Mononuclear cell (primary cell): ENCODE measurements at regions not wholly inside any gene's neighbourhood (a gene's known extent, or its start where the extent isn't known, plus 50 kb on each side); places are given as distances from the start of the nearest gene placed in this dataset.

Experiments used
- H3K27me3 ChIP-seq: 2 replicates; pipeline ENCODE4 v1.6.0; 2011; ENCODE audit warnings: low read length, control low read depth; ENCODE audit not compliant: insufficient read depth
- H3K4me1 ChIP-seq: 2 replicates; pipeline ENCODE4 v1.5.1; 2011; ENCODE audit warnings: mild to moderate bottlenecking, low read length, control low read depth; ENCODE audit not compliant: insufficient read depth
- H3K4me3 ChIP-seq: 2 replicates; pipeline ENCODE4 v1.5.1; 2011; ENCODE audit warnings: mild to moderate bottlenecking, low read length, moderate library complexity
- H3K9me3 ChIP-seq: 2 replicates; pipeline ENCODE4 v1.5.1; 2011; ENCODE audit warnings: low read depth, mild to moderate bottlenecking, control low read depth, low read length

DNA sequence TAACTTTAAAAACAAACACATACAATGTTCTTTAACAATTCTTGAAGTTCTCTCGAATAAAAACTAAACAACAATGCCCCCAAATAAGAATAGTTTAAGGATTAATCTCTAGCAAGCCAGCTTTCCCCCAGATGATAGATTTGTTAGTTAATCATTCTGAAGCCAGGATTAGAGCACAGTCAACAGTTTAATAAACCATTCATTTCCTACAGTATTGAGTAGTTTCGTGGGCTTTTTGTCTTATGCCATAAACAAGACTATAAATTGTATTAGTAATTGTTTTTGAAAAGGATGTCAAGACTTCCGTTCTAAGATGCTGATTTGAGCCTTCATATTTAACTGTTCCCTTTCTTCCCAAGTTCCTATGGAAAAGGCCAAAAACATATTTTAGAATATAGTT, 136.6 kb downstream of the PIK3R1 start:
- Histone ChIP-seq H3K27me3 (no peaks in the 10 kb centered on the region), H3K9me3 (no peaks in the 10 kb centered on the region), H3K4me3 (no peak overlapping the region), H3K4me1 (peaks cover 11% of the 10 kb centered on the region)

DNA sequence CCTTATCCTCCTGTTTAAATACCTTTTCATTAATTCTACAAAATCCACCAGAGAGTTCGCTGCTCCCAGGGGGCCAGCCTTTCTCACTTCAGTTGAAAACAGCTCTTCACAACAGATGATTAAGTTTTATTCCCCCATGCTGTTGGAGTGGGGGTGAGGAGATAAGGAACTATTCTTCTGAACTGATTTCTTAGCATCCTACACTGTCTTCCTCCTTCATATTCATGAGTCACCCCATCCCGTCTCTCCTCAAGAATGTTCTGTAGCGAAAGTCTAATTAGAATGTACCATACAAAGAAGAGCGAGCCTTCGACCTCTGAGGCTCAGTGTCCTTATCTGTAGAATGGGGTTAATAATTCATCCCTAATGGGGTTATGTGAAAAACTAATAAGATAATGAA, 138.0 kb downstream of the PIK3R1 start:
- no peaks in the 10 kb centered on the region for H3K9me3 ChIP-seq
- no peaks in the 10 kb centered on the region for H3K4me1 ChIP-seq
- no peaks in the 10 kb centered on the region for H3K27me3 ChIP-seq
- no peak overlapping the region for H3K4me3 ChIP-seq

DNA sequence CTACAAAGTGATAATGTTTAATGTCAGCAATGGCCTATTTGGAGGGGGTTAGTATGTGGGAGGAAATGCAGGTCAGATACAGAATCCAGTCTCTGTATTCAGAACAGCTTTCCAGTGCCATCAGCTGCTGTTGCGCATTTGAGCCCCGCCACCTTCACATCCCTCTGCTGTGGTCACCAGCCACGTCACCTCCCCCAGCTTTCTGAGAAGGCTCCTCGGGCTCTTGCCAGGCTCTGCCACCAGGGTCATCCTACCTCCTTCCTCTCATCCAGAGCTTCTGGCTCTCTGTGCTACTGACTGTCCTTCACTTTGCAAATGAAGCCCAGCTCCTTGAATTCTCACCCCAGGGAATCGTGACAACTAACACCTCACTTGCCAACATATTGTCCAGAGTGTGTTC, 138.8 kb downstream of the PIK3R1 start:
- H3K27me3 ChIP-seq, result no peaks in the 10 kb centered on the region
- no peaks in the 10 kb centered on the region for H3K9me3 ChIP-seq
- H3K4me3 ChIP-seq, result no peak overlapping the region
- no peaks in the 10 kb centered on the region for H3K4me1 ChIP-seq

DNA sequence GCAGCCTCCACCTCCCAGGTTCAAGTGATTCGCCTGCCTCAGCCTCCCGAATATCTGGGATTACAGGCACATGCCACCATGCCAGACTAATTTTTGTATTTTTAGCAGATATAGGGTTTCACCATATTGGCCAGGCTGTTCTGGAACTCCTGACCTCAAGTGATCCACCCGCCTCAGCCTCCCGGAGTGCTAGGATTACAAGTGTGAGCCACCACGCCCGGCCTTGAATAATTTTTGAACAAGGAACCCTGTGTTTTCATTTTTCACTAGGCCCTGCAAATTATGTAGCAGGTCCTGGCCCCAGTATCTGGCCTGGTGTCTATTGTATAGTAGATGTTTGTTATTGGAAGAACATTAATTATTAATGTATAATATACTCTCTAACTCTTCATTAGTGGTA, 140.7 kb downstream of the PIK3R1 start:
- H3K9me3 ChIP-seq, result no peaks in the 10 kb centered on the region
- no peak overlapping the region for H3K4me3 ChIP-seq
- H3K27me3 ChIP-seq, result no peaks in the 10 kb centered on the region
- H3K4me1 ChIP-seq, result no peaks in the 10 kb centered on the region

DNA sequence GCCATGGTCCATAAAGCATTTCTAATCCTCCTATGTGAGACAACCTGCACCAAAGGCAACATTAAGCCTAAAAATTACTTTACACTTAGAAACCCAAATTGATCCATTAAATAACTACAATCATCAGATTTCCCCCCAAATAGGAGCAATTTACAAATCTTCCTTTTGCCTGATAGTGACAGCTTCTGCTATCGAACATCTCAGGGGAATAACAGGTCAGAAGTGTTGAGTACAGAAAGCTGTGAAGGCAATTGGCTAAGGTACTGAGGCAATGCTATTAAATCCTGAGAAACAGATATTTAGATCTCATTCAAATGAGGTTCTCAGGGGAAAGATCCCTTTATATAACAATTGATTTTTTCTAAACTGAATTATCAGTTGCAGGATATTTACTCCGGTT, 141.1 kb downstream of the PIK3R1 start:
- H3K4me3 ChIP-seq, result no peak overlapping the region
- no peaks in the 10 kb centered on the region for H3K27me3 ChIP-seq
- no peaks in the 10 kb centered on the region for H3K9me3 ChIP-seq
- no peaks in the 10 kb centered on the region for H3K4me1 ChIP-seq

DNA sequence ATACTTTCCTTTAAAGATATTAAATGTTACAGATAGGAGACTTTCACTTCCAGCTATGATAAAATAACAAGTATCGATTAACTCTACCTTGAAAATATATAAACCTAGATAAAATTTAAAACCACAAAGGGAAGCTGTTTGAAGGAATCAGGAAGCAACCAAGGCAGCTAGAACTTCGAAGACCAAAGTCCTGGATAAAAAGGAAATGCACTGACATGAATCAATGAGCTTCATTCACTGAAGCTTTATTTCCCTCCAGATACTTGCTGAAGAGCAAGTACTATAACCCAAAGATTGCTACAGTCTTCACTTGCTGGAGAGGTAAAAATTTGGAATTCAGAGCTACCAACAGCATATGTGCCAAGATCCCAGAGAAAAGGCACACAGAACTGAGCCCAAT, 144.1 kb downstream of the PIK3R1 start:
- Histone ChIP-seq H3K9me3 (no peaks in the 10 kb centered on the region), H3K27me3 (no peaks in the 10 kb centered on the region), H3K4me3 (no peak overlapping the region), H3K4me1 (no peaks in the 10 kb centered on the region)

DNA sequence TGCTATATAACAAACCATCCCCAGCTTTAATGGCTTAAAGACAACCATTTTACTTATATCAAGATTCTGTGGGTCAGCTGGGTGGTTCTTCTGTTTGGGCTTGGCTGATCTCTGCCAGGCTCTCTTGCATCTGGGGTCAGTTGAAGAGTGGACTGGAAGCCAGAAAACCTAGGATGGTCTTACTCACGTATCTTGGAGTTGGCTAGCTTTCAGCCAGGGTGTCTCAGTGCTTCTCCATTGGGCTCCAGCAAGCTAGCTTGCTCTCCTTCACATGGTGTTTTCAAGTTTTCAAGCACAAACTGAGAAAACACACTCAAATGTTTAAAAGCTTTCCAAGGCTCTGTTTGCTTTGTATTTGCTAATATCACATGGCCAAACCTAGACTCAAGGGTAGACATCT, 146.8 kb downstream of the PIK3R1 start:
- Histone ChIP-seq H3K27me3 (no peaks in the 10 kb centered on the region), H3K9me3 (no peaks in the 10 kb centered on the region), H3K4me1 (no peaks in the 10 kb centered on the region), H3K4me3 (no peak overlapping the region)

DNA sequence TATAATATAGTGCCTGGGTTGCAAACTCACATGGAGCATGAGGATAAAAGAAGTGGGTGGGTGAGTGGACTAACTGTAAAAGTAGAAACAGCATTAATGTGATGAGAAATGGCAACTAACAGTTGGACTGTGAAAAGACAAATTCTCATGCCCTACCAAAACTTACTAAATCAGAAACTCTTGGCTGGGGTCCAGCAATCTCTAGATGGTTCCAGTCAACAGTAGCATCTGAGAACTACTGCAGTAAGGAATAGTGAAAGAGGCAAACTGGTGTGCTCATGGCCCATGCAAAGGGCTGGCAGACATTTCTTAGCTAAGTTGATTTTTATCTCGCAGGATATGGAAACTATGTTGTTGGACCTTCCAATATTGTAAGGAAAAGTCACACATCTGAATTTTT, 150.3 kb downstream of the PIK3R1 start:
- H3K9me3 ChIP-seq, result no peaks in the 10 kb centered on the region
- H3K4me1 ChIP-seq, result peaks cover 13% of the 10 kb centered on the region
- no peaks in the 10 kb centered on the region for H3K27me3 ChIP-seq
- no peak overlapping the region for H3K4me3 ChIP-seq

DNA sequence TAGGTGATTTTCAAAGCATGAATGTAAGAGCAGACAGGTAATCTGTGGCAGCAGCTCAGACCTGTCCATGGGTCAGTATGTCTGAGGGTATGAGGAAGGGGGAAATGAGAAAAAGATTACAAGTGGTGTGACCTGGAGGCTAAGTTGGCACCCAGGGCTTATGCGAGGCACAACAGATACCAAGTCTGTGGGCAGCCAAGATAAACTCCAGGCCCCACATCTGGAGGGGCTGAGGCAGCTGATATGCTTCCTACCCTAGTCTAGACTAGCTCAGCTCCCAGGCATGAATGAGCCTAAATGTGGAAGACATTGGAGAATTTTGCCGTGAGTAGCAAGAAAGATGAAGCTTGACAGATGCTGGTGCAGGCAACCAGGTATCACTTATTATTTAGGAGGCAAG, 151.7 kb downstream of the PIK3R1 start:
- Histone ChIP-seq H3K9me3 (no peaks in the 10 kb centered on the region), H3K4me3 (no peak overlapping the region), H3K4me1 (peaks cover 26% of the 10 kb centered on the region), H3K27me3 (no peaks in the 10 kb centered on the region)

DNA sequence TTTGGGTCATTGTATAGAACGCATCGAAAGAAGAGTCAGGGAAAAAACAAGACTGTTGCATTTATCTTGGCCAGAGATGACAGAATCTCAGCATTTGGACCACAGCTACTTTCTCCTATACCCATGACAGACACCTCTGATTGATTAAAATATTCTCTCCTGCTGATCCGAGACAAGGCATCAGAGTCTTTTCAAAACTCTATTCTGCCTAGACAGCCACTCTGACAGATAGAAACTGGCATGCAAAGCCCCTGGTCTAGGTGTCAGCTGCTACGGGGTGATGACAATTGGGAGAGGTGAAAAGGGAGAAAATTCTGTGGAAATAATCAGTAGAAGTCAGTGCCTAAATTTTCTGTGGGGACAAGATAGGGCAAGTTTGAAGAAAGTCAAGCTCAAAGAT, 152.2 kb downstream of the PIK3R1 start:
- Histone ChIP-seq H3K27me3 (no peaks in the 10 kb centered on the region), H3K9me3 (no peaks in the 10 kb centered on the region), H3K4me3 (no peak overlapping the region), H3K4me1 (peaks cover 30% of the 10 kb centered on the region)

DNA sequence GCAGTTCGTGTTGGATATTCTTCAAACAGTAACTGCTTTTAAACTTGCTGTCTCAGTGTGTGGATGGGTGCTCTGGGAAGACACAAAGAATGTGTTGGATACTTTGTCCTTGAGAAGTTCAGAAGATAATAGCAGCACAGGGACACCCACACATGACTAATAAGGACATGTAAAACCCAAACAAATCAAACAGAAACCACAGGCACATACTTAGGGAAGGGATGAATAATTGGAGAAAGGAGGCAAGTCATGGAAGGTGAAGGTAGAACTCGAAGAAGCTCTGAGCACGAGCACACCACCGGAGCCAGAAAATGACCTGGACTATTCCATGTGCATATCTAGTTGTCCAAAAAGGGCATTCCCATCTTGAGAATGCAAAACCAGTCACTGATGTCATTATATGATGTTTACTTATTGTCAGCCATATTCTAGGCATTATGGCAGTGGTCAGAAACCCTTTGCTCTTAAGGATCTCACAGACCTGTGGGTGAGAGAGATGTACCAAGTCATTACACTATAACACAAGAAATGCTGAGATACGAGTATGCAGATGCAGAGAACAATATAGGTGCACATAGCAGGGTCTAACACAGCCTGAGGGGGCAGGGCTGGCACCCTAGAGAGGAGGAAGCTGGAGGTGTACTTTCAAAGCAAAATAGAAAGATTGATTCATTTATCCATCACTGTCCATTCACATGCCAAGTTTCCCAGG, 152.9 kb downstream of the PIK3R1 start:
- Histone ChIP-seq H3K4me3 (no peak overlapping the region), H3K4me1 (peaks cover 31% of the 10 kb centered on the region), H3K9me3 (no peaks in the 10 kb centered on the region), H3K27me3 (no peaks in the 10 kb centered on the region)

DNA sequence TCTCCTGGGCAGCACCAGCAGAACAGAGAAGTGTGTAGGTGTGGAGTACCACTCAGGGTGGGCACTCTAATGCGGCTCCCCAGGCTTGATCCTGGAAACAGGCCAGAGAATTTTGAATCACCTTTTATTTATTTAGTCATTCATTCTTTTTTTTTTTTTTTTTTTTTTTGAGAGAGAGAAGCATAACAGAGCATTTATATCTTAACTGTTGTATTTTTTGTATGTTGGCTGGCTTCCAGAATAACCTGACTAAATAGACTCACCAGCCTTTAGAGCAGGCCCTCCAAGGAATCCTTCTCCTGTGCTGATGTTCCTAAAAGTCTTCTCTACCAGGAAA, 153.4 kb downstream of the PIK3R1 start:
- Histone ChIP-seq H3K4me3 (no peak overlapping the region), H3K27me3 (no peaks in the 10 kb centered on the region), H3K4me1 (peaks cover 31% of the 10 kb centered on the region), H3K9me3 (no peaks in the 10 kb centered on the region)

DNA sequence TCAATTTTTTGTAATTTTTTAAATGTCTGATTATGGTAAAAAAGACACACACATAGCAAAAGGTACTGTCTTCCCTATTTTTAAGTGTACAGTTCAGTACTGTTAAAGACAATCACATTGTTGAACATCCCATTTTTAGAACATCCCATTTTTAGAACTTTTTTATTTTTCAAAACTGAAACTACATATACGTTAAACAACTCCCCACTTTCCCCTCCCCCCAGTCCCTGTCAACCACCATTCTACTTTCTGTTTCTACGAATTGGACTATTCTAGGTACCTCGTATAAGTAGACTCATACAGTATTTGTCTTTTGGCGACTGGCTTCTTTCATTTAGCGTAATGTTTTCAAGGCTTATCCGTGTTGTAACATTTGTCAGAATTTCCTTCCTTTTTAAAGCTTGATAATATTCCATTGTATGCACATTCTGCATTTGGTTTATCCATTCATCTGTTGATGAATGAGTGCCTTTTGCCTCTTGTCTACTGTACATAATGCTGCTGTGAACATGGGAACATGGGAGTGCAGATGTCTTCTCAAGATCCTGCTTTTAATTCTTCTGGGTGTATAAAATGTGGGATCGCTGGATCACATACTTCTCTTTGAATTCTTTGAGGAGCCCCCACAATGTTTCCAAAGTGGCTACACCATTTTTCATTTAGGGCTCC, 154.0 kb downstream of the PIK3R1 start:
- no peaks in the 10 kb centered on the region for H3K27me3 ChIP-seq
- H3K9me3 ChIP-seq, result no peaks in the 10 kb centered on the region
- peaks cover 32% of the 10 kb centered on the region for H3K4me1 ChIP-seq
- H3K4me3 ChIP-seq, result no peak overlapping the region

DNA sequence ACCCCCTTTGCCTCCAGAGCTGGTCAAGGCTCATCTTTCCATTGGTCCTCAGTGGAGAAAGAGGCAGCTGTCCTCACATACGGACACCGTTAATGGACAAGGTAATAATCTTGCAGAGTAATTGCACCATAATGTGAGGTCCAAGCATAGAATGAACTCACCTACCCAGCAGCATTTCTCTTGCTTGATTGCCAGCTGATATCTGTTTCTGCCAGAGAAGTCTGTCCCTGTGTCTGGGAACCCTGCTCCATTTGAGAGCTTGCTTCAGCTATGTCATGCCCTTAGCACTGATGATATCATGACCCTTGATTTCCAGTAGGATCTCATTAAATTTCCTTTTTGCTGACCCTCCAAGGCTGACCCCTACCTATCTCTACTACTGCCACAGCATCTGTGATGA, 154.6 kb downstream of the PIK3R1 start:
- Histone ChIP-seq H3K4me1 (peaks cover 38% of the 10 kb centered on the region), H3K9me3 (no peaks in the 10 kb centered on the region), H3K4me3 (no peak overlapping the region)

DNA sequence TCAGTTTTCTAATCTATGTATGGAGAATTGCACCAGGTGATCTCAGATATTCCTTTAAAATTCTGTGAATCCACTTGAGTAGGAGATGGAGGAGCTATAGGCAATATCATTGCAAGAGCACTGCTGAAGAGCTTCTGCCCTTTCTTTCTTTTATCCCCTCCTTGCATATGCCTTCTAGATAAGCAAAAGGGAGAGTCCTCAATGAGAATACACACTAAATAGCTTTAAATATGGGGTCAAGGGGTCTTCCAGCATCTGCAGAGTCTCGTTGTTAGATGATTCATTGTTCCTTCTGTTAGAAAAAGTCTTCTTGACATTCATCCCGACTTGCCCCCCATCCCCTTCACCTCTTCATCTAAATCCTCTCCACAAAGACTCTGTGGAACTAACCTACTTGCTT, 156.1 kb downstream of the PIK3R1 start:
- no peaks in the 10 kb centered on the region for H3K27me3 ChIP-seq

More for the DNA sequence above, 154.6 kb downstream of the PIK3R1 start:
- no peaks in the 10 kb centered on the region for H3K27me3 ChIP-seq

DNA sequence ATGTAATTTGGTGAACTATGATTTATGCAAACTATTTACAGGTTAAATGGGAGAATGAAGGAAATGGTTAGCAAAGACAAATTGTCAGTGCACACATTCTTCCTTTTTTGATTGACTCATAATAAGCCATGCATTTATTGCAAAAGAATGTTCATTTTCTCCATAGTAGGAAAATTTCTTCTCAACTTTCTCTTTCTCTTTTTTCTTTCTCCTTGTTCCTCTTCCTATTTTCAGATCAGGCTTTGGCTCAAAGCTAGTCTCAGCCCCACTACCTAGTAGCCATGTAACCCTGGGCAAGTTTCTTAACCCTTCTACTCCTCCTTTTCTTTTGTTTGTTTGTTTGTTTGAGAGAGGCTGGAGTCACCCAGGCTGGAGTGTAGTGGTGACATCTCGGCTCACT, 156.6 kb downstream of the PIK3R1 start:
- Histone ChIP-seq H3K27me3 (no peaks in the 10 kb centered on the region), H3K9me3 (no peaks in the 10 kb centered on the region), H3K4me1 (peaks cover 41% of the 10 kb centered on the region), H3K4me3 (no peak overlapping the region)

More for the DNA sequence above, 156.1 kb downstream of the PIK3R1 start:
- H3K4me1 ChIP-seq, result peaks cover 41% of the 10 kb centered on the region
- H3K4me3 ChIP-seq, result no peak overlapping the region
- no peaks in the 10 kb centered on the region for H3K9me3 ChIP-seq
